ENCODE measurements at regions not wholly inside any gene's neighbourhood (a gene's known extent, or its start where the extent isn't known, plus 50 kb on each side); places are given as distances from the start of the nearest gene placed in this dataset.

- H3K27ac ChIP-seq (ENCODE audit: low read depth in 1 of 2, low read length in 2 of 2) = no peak overlapping the region
These were observed 114.6 kb downstream of the NPTX2 start for GRCh38 chr7:98731651-98732050.

GRCh38 chr7:98733036-98733435 is 116.0 kb downstream of the NPTX2 start:
- H3K4me3 ChIP-seq (ENCODE audit: low read depth in 1 of 3, low read length in 3 of 3) = no peak overlapping the region
- H3K27me3 ChIP-seq (ENCODE audit: control insufficient read depth in 4 of 4, insufficient read depth in 4 of 4, low read length in 3 of 4) = no peaks in the 10 kb centered on the region

More at GRCh38 chr7:98731651-98732050, 114.6 kb downstream of the NPTX2 start:
- WGBS = 91% methylated on average over 7 of the region's 7 CpGs
- Histone ChIP-seq H3K36me3 (ENCODE audit: control insufficient read depth in 4 of 4, insufficient read depth in 3 of 4, low read depth in 1 of 4, low read length in 3 of 4) (no peaks in the 10 kb centered on the region), H3K27me3 (ENCODE audit: control insufficient read depth in 4 of 4, insufficient read depth in 4 of 4, low read length in 3 of 4) (no peaks in the 10 kb centered on the region), H3K9me3 (ENCODE audit: control insufficient read depth in 4 of 4, low read length in 3 of 4) (peaks cover 0 to 7% (median 5%) of the 10 kb centered on the region in 4 donors), H3K4me1 (ENCODE audit: control insufficient read depth in 4 of 4, insufficient read depth in 4 of 4, low read length in 3 of 4) (no peaks in the 10 kb centered on the region), H3K9ac (ENCODE audit: low read depth in 1 of 2, low read length in 2 of 2) (no peak overlapping the region), H3K4me3 (ENCODE audit: low read depth in 1 of 3, low read length in 3 of 3) (no peak overlapping the region)
- no peak for DNase-seq (ENCODE audit: low spot score)
- TF ChIP-seq CTCF (IDR thresholded peaks at IDR 0.05; ENCODE audit: low read depth, low read length, missing input control) (no peak), FOXA2 (IDR thresholded peaks at IDR 0.05) (no peak), RAD21 (IDR thresholded peaks at IDR 0.05) (no peak), TAF1 (conservative IDR thresholded peaks at IDR 0.05) (no peak)

GRCh38 chr7:98735801-98736200 is 118.7 kb downstream of the NPTX2 start:
- Histone ChIP-seq H3K27ac (ENCODE audit: low read depth in 1 of 2, low read length in 2 of 2) (no peak overlapping the region), H3K9me3 (ENCODE audit: control insufficient read depth in 4 of 4, low read length in 3 of 4) (peaks cover 0 to 7% (median 5%) of the 10 kb centered on the region in 4 donors), H3K9ac (ENCODE audit: low read depth in 1 of 2, low read length in 2 of 2) (no peak overlapping the region), H3K4me3 (ENCODE audit: low read depth in 1 of 3, low read length in 3 of 3) (no peak overlapping the region), H3K36me3 (ENCODE audit: control insufficient read depth in 4 of 4, insufficient read depth in 3 of 4, low read depth in 1 of 4, low read length in 3 of 4) (no peaks in the 10 kb centered on the region), H3K27me3 (ENCODE audit: control insufficient read depth in 4 of 4, insufficient read depth in 4 of 4, low read length in 3 of 4) (no peaks in the 10 kb centered on the region), H3K4me1 (ENCODE audit: control insufficient read depth in 4 of 4, insufficient read depth in 4 of 4, low read length in 3 of 4) (no peaks in the 10 kb centered on the region)
- 88% methylated on average over 14 of the region's 14 CpGs for WGBS
- DNase-seq (ENCODE audit: low spot score) = no peak
- no peak for TF ChIP-seq SP1 (IDR thresholded peaks at IDR 0.05)
- no peak for TF ChIP-seq REST (IDR thresholded peaks at IDR 0.05)
- TF ChIP-seq EGR1 (IDR thresholded peaks at IDR 0.05; ENCODE audit: low read depth in 2 of 2) = no peak
- no peak for TF ChIP-seq ATF3 (IDR thresholded peaks at IDR 0.05)
- TF ChIP-seq GABPA (IDR thresholded peaks at IDR 0.05 in 1 of 2, conservative IDR thresholded peaks at IDR 0.05 in 1 of 2) = no peak
- no peak for TF ChIP-seq TAF1 (conservative IDR thresholded peaks at IDR 0.05)
- no peak for TF ChIP-seq RAD21 (IDR thresholded peaks at IDR 0.05)
- no peak for TF ChIP-seq JUND (IDR thresholded peaks at IDR 0.05)
- TF ChIP-seq CTCF (IDR thresholded peaks at IDR 0.05; ENCODE audit: low read depth, low read length, missing input control) = no peak
- no peak for TF ChIP-seq FOXA1 (IDR thresholded peaks at IDR 0.05)
- no peak for TF ChIP-seq RXRA (IDR thresholded peaks at IDR 0.05)
- no peak for TF ChIP-seq YY1 (IDR thresholded peaks at IDR 0.05)
- no peak for TF ChIP-seq HNF4G (IDR thresholded peaks at IDR 0.05)

More at GRCh38 chr7:98733036-98733435, 116.0 kb downstream of the NPTX2 start:
- 69% methylated on average over 2 of the region's 2 CpGs for WGBS
- Histone ChIP-seq H3K36me3 (ENCODE audit: control insufficient read depth in 4 of 4, insufficient read depth in 3 of 4, low read depth in 1 of 4, low read length in 3 of 4) (no peaks in the 10 kb centered on the region), H3K9me3 (ENCODE audit: control insufficient read depth in 4 of 4, low read length in 3 of 4) (peaks cover 0 to 7% (median 5%) of the 10 kb centered on the region in 4 donors), H3K9ac (ENCODE audit: low read depth in 1 of 2, low read length in 2 of 2) (no peak overlapping the region), H3K4me1 (ENCODE audit: control insufficient read depth in 4 of 4, insufficient read depth in 4 of 4, low read length in 3 of 4) (no peaks in the 10 kb centered on the region), H3K27ac (ENCODE audit: low read depth in 1 of 2, low read length in 2 of 2) (no peak overlapping the region)
- peak; percentile 24 for TF ChIP-seq CTCF (IDR thresholded peaks at IDR 0.05; ENCODE audit: low read depth, low read length, missing input control)
- TF ChIP-seq HNF4G (IDR thresholded peaks at IDR 0.05) = no peak
- TF ChIP-seq RAD21 (IDR thresholded peaks at IDR 0.05) = peak in 1 of 2 donors; percentile 43
- TF ChIP-seq NR2F2 (IDR thresholded peaks at IDR 0.05) = no peak
- TF ChIP-seq TAF1 (conservative IDR thresholded peaks at IDR 0.05) = no peak
- peak; percentile 43 for DNase-seq (ENCODE audit: low spot score)

Measured in liver (tissue), 8 donors.